OCI-LY7 (cell line): ENCODE measurements at regions not wholly inside any gene's neighbourhood (a gene's known extent, or its start where the extent isn't known, plus 50 kb on each side); places are given as distances from the start of the nearest gene placed in this dataset.

Source experiments
- CTCF ChIP-seq: fragments of 200-600 bp; sonication (generic); conservative IDR thresholded peaks from 2 replicates; pipeline ENCODE4 v1.5.1; 2014; ENCODE audit warnings: mild to moderate bottlenecking, antibody characterized with exemption, low read length, moderate library complexity, mixed read lengths
- EZH2phosphoT487 ChIP-seq: fragments of 200-600 bp; sonication (generic); IDR thresholded peaks from 2 replicates; pipeline ENCODE4 v1.6.1; 2018; ENCODE audit warnings: low read depth, borderline replicate concordance, mild to moderate bottlenecking, mixed run types, antibody characterized with exemption, low read length, moderate library complexity, mixed read lengths

GRCh38 chr5:67676863-67677262 is 480.3 kb upstream of the CD180 start:
- TF ChIP-seq CTCF (no peak), EZH2phosphoT487 (no peak)
